PC-3 (cell line): ENCODE measurements at regions not wholly inside any gene's neighbourhood (a gene's known extent, or its start where the extent isn't known, plus 50 kb on each side); places are given as distances from the start of the nearest gene placed in this dataset.

Experiments
- ATAC-seq: fragments of 200-7000 bp; cut with Tn5 transposase; 2 replicates; pipeline ENCODE4 v1.9.1; 2020; ENCODE audit warnings: mild to moderate bottlenecking, moderate library complexity
- BruUV-seq: library from RNA; stranded (reverse); fragments of 400-500 nt; replicated peaks from 2 replicates; lab custom pipeline; 2021; lab: Mats Ljungman, UMichigan
- CTCF ChIA-PET: fragments of 300-600 bp; sonication (Branson Sonifier 250); formaldehyde crosslinking; loops from one replicate; lab custom pipeline; 2022; ENCODE audit warnings: antibody characterized with exemption; lab: Charles Lee
- POLR2A ChIA-PET: fragments of 300-600 bp; sonication (Branson Sonifier 250); formaldehyde crosslinking; loops from one replicate; lab custom pipeline; 2022; ENCODE audit warnings: antibody characterized with exemption; ENCODE audit not compliant: unreplicated experiment; lab: Charles Lee
- DNase-seq: peaks from one replicate; pipeline ENCODE4 v3.0.0-alpha.2; 2015
- H2AFZ ChIP-seq: fragments of 300-600 bp; sonication (generic); 2 replicates; pipeline ENCODE4 v1.6.0; 2016; ENCODE audit warnings: antibody characterized with exemption, low read length
- H3F3A ChIP-seq: fragments of 300-600 bp; sonication (generic); one replicate; pipeline ENCODE4 v1.6.0; 2017; ENCODE audit warnings: antibody characterized with exemption, low read length, control low read depth, mild to moderate bottlenecking; ENCODE audit not compliant: unreplicated experiment
- H3K27ac ChIP-seq: fragments of 300-600 bp; sonication (generic); 2 replicates; pipeline ENCODE4 v1.5.1; 2016; ENCODE audit warnings: mild to moderate bottlenecking, low read length
- H3K27me3 ChIP-seq: fragments of 300-600 bp; sonication (generic); 2 replicates; pipeline ENCODE4 v1.6.1; 2016; ENCODE audit warnings: low read length, mixed read lengths
- H3K36me3 ChIP-seq: fragments of 300-600 bp; sonication (generic); 2 replicates; pipeline ENCODE4 v1.6.1; 2016; ENCODE audit warnings: low read depth, mixed run types, low read length, mixed read lengths
- H3K4me1 ChIP-seq: fragments of 300-600 bp; sonication (generic); 2 replicates; pipeline ENCODE4 v1.5.1; 2016; ENCODE audit warnings: low read length; ENCODE audit not compliant: insufficient read depth
- H3K4me2 ChIP-seq: fragments of 300-600 bp; sonication (generic); 2 replicates; pipeline ENCODE4 v1.6.0; 2016; ENCODE audit warnings: low read length
- H3K4me3 ChIP-seq: fragments of 300-600 bp; sonication (generic); 2 replicates; pipeline ENCODE4 v1.5.1; 2016; ENCODE audit warnings: mild to moderate bottlenecking, low read length, mixed read lengths
- H3K79me2 ChIP-seq: fragments of 300-600 bp; sonication (generic); 2 replicates; pipeline ENCODE4 v1.6.1; 2017; ENCODE audit warnings: low read length, mixed read lengths
- H3K9ac ChIP-seq: fragments of 300-600 bp; sonication (generic); 2 replicates; pipeline ENCODE4 v1.6.0; 2016; ENCODE audit warnings: mild to moderate bottlenecking, low read length
- H3K9me2 ChIP-seq: fragments of 300-600 bp; sonication (generic); replicated peaks from 2 replicates; pipeline ENCODE4 v1.6.1; 2016; ENCODE audit warnings: mixed run types, low read length, mixed read lengths
- H3K9me3 ChIP-seq: fragments of 300-600 bp; sonication (generic); 2 replicates; pipeline ENCODE4 v1.6.1; 2016; ENCODE audit warnings: low read length, mixed read lengths
- H4K20me1 ChIP-seq: fragments of 300-600 bp; sonication (generic); 2 replicates; pipeline ENCODE4 v1.6.1; 2016; ENCODE audit warnings: low read length, mixed read lengths
- EZH2 ChIP-seq: fragments of 300-600 bp; sonication (generic); IDR thresholded peaks from one replicate; pipeline ENCODE4 v1.6.1; 2017; ENCODE audit warnings: antibody characterized with exemption, mild to moderate bottlenecking, low read length; ENCODE audit not compliant: unreplicated experiment
- EZH2phosphoT487 ChIP-seq: fragments of 300-600 bp; sonication (generic); IDR thresholded peaks from 2 replicates; pipeline ENCODE4 v1.6.1; 2018; ENCODE audit warnings: mild to moderate bottlenecking, antibody characterized with exemption, low read length, borderline replicate concordance
- intact Hi-C: fragments of 100-400 bp; cut with micrococcal nuclease; formaldehyde crosslinking; loops from 2 replicates; pipeline ENCODE4 v1.9.0; 2023
- TF ChIP-seq, protein P1 (sequence below): fragments of 300-600 bp; sonication (generic); conservative IDR thresholded peaks from 2 replicates; pipeline ENCODE4 v1.5.1; 2017; ENCODE audit warnings: antibody characterized with exemption, low read depth, mild to moderate bottlenecking, low read length

DNA sequence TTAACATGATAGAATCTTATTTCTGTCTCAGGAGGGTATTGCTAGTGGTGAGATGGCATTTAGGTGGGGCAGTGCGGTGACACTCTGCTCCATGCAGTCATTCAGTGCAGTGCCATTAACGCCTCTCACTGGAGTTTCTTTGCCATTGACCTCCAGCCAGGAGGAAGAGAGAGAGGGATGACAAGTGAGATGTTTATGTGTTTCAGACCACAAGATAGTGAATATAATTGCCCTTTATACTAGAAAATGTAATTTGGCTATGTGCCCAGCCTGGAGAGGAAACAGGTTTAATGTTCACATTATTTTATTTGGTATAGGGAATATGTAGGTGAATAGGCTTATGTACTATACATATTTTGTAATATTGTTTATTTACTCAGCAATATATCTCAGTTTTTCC is 84.5 kb downstream of the ZIC1 start:
- intact Hi-C loops = no loop called here
- DNase-seq (no peak), ATAC-seq (no peak)
- no peaks in the 10 kb centered on the region for H3F3A ChIP-seq
- H3K9me3 ChIP-seq = no peaks in the 10 kb centered on the region
- ChIA-PET CTCF (no interaction called here), POLR2A (no interaction called here)
- no peaks in the 10 kb centered on the region for H3K4me1 ChIP-seq
- H3K27me3 ChIP-seq = peaks cover 46% of the 10 kb centered on the region
- no peak overlapping the region for H3K9ac ChIP-seq
- TF ChIP-seq EZH2phosphoT487 (no peak), EZH2 (no peak)
- TF ChIP-seq, protein P1, sequence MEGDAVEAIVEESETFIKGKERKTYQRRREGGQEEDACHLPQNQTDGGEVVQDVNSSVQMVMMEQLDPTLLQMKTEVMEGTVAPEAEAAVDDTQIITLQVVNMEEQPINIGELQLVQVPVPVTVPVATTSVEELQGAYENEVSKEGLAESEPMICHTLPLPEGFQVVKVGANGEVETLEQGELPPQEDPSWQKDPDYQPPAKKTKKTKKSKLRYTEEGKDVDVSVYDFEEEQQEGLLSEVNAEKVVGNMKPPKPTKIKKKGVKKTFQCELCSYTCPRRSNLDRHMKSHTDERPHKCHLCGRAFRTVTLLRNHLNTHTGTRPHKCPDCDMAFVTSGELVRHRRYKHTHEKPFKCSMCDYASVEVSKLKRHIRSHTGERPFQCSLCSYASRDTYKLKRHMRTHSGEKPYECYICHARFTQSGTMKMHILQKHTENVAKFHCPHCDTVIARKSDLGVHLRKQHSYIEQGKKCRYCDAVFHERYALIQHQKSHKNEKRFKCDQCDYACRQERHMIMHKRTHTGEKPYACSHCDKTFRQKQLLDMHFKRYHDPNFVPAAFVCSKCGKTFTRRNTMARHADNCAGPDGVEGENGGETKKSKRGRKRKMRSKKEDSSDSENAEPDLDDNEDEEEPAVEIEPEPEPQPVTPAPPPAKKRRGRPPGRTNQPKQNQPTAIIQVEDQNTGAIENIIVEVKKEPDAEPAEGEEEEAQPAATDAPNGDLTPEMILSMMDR = no peak
- BruUV-seq = no TSS peak
- H3K27ac ChIP-seq = no peak overlapping the region
- no peak overlapping the region for H3K4me2 ChIP-seq
- no peak overlapping the region for H3K4me3 ChIP-seq
- no peaks in the 10 kb centered on the region for H3K36me3 ChIP-seq
- no peak overlapping the region for H2AFZ ChIP-seq
- H4K20me1 ChIP-seq = no peaks in the 10 kb centered on the region
- no peaks in the 10 kb centered on the region for H3K9me2 ChIP-seq
- no peaks in the 10 kb centered on the region for H3K79me2 ChIP-seq

DNA sequence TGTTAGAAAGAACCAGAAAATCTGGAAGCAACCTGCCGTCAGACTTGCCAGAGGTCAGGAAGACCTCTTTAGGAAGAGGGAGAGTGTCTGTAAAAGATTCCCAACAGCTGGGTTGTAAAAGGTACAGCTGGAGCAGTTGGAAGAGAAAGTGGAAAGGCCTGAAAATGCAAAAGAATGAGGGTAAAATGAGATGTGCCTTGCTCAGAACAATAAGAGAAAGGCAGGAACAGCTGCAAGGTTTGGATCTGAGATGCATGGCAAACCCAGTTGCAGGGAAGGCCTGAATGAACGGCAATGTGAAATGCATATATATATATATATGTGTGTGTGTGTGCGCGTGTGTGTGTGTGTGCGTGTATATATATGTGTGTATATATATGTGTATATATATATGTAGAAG is 88.1 kb downstream of the ZIC1 start:
- intact Hi-C loops = no loop called here
- no peaks in the 10 kb centered on the region for H3K9me2 ChIP-seq

DNA sequence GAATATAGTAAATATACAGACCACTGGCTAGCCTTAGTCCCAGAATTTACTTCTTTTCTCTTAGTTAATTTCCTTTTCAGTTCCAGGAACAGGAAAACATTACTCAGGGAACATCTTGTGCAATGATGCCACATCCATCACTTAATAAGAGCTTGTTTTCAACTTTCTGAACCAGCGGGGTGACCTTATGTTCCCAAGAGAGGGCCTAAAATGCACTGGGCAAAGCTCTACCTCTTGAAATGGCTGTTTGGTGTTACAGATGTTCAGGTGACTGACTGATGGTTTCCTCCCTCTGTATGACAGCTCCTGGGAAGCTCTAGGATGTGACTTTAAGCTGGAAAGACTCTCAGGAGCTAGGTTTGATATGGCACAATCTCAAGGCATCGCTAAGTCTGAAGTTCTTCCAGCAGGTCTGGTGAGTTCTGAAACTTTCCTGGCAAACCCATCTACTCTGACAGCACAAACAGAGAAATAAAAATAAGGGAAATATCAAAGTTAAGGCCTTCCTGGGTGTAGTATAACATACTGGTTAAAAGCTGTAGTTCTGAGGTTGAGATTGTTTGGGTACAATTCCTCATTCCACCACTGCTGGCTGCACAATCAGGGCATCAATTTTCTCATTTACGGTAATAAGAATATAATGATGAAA is 98.6 kb downstream of the ZIC1 start:
- H3F3A ChIP-seq = no peaks in the 10 kb centered on the region
- no peaks in the 10 kb centered on the region for H3K36me3 ChIP-seq
- H3K9me2 ChIP-seq = no peaks in the 10 kb centered on the region
- no peaks in the 10 kb centered on the region for H3K79me2 ChIP-seq
- ChIA-PET POLR2A (no interaction called here), CTCF (no interaction called here)
- BruUV-seq = no TSS peak
- DNase-seq = no peak
- H3K27ac ChIP-seq = no peak overlapping the region
- H2AFZ ChIP-seq = no peak overlapping the region
- H3K4me3 ChIP-seq = no peak overlapping the region
- ATAC-seq = no peak
- no peaks in the 10 kb centered on the region for H3K4me1 ChIP-seq
- H3K4me2 ChIP-seq = no peak overlapping the region
- TF ChIP-seq EZH2phosphoT487 = no peak
- TF ChIP-seq EZH2 = no peak
- TF ChIP-seq, protein P1 = no peak
- intact Hi-C loops = no loop called here
- H3K27me3 ChIP-seq = peaks cover 20% of the 10 kb centered on the region; the same call in 1 of the 2 replicates
- no peaks in the 10 kb centered on the region for H3K9me3 ChIP-seq
- no peaks in the 10 kb centered on the region for H4K20me1 ChIP-seq
- no peak overlapping the region for H3K9ac ChIP-seq

More for the DNA sequence above, 88.1 kb downstream of the ZIC1 start:
- no peaks in the 10 kb centered on the region for H3K9me3 ChIP-seq
- H3K36me3 ChIP-seq = no peaks in the 10 kb centered on the region
- no peaks in the 10 kb centered on the region for H3K4me1 ChIP-seq
- H4K20me1 ChIP-seq = no peaks in the 10 kb centered on the region
- H3K27me3 ChIP-seq = peaks cover 49% of the 10 kb centered on the region
- H3K79me2 ChIP-seq = no peaks in the 10 kb centered on the region
- DNase-seq = no peak
- H3F3A ChIP-seq = no peaks in the 10 kb centered on the region
- no peak overlapping the region for H3K4me3 ChIP-seq
- H3K9ac ChIP-seq = no peak overlapping the region
- TF ChIP-seq, protein P1 = no peak
- no peak for TF ChIP-seq EZH2
- H3K4me2 ChIP-seq = no peak overlapping the region
- no peak overlapping the region for H2AFZ ChIP-seq
- ChIA-PET POLR2A (no interaction called here), CTCF (no interaction called here)
- no peak overlapping the region for H3K27ac ChIP-seq
- BruUV-seq = no TSS peak
- no peak for ATAC-seq
